ENCODE measurements at regions not wholly inside any gene's neighbourhood (a gene's known extent, or its start where the extent isn't known, plus 50 kb on each side); places are given as distances from the start of the nearest gene placed in this dataset.

DNA sequence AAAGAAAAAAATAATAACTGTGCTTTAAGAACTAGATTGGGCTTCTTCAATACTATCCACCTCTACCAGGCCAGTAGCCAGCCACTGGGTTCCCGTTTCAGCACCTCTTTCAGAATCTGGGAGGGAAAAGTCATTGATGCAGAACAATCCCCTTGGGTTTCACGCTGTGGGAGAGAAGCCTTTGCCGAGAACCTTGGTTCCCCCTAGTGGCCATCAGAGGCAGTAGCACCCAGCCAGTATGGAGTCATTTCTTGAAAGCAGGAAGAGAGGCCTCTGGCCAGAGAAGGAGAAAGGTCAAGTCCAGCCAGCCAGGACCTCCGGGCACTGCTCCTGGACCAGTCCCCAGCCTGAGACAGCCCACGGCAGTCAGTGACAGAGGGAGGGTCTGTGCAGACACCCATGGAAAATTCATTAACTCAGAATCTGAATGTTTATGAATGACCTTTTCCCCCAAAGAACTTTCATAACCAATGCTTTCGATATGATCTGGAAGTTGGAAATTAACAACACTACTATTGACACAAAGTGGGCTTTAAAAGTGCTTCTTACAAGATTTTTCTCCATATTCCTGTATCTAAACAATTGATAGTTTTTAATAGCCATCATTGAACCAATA lies 51.2 kb upstream of the CDH5 start:
- DNase-seq = peak; percentile 89

GRCh38 chr16:66311306-66311705 lies 55.2 kb upstream of the CDH5 start:
- no peak for DNase-seq

- no peak for DNase-seq
These were observed 57.2 kb upstream of the CDH5 start for GRCh38 chr16:66309215-66309807.

- no peak for DNase-seq
These were observed 58.4 kb upstream of the CDH5 start for GRCh38 chr16:66308096-66308495.

DNA sequence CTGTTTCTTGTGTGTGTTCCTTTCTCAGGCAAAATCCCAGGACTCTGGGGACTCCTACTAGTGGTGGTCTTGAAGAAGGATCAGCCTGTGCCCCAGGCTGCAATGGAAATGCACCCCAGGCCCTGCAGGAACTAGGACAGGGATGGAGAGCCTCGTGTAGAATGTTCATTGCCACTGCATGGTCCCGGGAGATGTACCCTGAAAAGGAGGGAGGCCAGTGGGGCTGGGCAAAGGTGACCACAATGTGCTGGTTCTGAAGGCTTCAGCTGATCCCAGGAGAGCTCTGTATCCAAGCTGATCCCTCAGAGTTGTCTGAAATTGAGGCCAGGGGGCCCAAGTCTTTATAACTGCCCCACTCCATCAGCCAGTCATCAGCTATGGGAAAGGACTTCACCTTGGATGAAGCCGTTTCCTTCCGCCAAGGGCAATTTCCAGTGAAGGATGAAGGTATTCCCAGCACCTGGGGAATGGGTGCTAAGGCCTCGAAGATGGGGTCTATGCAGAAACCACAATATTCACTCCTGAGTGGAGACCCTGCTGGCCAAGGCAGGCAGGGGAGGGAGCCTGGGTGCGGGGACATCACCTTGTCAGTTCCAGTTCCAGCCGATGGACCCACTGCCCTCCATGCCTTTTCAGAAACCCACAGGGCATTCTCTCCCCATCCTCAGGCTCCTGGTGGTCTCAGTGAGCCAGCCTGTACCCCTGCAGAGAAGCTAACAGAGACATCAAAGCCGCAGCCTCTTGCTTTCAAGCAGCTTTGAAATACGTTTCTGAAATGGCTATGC lies 59.9 kb upstream of the CDH5 start:
- no peak for DNase-seq

DNA sequence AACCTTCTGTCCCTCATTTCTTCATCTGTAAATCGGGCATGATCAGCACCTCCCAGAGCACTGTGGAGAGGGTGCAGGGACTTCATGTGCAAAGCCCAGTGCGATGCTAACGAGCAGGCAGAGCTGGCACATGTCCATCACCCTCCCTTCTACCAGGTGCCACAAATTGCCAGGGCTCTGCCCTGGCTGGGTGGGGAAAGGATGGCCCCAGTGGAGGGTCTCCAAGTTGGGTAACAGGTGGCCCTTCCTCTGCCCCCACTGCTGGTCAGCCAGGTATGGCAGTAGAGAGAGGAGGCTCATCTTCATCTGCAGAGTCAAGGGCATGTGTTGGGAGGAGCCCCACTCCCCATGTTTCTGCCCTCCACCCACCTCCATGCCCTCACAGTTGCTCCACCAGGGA lies 61.5 kb upstream of the CDH5 start:
- DNase-seq = peak; percentile 16

DNA sequence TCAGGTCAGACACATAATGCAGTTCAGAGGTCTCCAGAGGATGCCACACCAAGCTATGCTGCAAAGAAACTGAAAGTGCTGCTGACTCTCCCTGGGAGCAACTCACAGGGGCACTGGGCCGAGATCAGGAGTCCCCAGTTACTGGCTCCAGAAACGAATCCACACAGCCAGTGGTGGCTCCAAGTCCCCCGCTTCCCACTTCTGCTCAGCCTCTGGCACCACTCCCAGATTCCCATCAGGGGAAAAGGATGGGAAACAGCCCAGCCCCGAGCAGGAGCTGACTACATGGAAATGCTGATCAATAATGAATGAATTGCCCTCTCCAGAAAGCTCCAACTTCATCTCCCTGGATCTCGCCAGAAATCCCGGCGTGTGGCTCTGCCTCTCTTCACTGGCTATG lies 62.3 kb upstream of the CDH5 start:
- DNase-seq = peak; percentile 81

- no peak for DNase-seq
These were observed 66.0 kb upstream of the CDH5 start for GRCh38 chr16:66300501-66300900.

GRCh38 chr16:66300037-66300436 lies 66.5 kb upstream of the CDH5 start:
- no peak for DNase-seq

DNA sequence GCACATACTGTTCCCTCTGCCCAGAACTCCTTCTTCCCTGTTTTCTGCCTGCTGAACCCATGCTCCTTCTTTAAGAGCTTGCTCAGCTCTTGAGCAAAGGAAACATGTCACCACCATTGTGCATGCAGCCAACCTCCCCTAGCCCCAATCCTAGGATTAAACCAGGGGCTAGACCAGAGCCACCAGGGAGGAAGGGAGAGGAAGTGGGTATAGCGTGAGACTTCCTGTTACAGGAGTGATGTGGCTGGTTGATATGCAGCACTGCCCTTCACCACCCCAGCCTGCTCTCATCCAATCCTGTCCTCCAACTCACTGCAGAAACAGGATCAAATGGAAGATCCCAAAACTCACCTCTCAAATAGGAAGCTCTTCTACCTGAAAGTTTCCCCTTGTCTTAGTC lies 67.1 kb upstream of the CDH5 start:
- DNase-seq = no peak

DNA sequence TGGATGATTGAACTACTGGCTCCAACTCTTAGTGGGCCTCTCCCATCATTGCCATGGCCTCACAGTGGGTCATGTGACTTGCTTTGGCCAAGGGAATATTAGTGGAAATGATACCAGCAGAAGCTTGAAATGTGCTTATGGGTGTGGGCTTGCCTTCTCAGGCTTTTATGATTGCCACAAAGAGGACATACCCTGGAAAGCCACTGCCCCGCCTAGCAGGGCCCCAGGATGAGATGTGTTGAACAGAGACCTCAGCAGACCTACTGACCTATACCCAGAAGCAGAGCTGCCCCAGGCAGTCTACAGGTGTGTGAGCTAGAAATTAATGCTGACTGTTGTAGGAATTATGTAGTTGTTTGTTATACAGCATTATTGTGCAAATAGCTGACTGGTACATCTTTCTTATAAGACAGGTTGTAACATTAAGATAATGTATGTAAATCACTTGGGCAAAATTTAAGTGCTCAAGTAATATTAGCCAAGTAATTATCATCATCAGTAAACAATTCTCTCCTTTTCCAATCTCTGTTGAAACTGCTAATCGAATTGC lies 67.8 kb upstream of the CDH5 start:
- DNase-seq = no peak

GRCh38 chr16:66298006-66298405 lies 68.5 kb upstream of the CDH5 start:
- DNase-seq = no peak

GRCh38 chr16:66296591-66296990 lies 69.9 kb upstream of the CDH5 start:
- DNase-seq = no peak

- no peak for DNase-seq
These were observed 70.5 kb upstream of the CDH5 start for GRCh38 chr16:66295761-66296546.

GRCh38 chr16:66295213-66295612 lies 71.3 kb upstream of the CDH5 start:
- no peak for DNase-seq

DNA sequence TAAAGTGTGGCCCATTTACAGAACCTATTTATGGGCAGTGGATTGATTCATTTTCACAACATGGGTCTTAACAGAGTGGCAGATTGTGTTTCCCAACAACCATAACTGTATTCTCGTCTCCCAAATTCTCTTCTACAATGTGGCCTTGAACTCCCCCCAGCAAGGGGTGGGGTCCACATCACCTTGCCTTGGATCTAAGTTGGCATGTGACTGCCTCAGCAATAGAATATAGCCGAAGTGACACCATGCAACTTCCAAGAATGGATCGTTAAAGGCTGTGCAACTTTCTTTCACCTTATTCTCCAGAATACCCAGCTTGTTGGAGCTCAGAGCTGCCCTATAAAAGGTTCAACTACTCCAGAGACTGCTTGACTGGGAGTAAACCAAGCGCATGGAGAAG lies 72.0 kb upstream of the CDH5 start:
- no peak for DNase-seq

- no peak for DNase-seq
These were observed 72.6 kb upstream of the CDH5 start for GRCh38 chr16:66293932-66294331.

DNA sequence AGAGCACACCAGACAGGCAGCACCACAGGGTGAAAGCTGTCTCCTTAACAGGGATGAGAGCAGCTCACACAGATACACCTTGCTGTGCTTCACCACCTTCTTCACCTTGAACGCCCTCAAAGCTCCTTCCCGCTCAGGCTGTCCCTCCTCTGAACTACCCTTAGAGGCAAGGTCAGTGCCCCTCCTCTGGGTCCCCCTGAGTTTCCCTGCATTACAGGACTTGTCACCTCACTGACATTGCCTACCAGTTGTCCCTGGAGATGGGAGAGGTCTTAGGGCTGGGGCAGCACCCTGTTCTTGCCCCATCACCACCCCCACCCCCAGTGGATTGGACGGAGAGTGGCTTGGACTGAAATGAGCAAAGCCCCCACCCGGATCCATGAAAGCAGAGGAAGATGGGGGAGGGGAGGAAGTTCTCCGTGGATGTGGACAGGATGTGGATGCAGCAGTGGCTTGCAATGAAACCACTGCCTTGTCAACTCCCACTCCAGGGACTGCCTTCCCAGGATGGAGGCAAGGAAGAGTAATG lies 73.2 kb upstream of the CDH5 start:
- DNase-seq = no peak

DNA sequence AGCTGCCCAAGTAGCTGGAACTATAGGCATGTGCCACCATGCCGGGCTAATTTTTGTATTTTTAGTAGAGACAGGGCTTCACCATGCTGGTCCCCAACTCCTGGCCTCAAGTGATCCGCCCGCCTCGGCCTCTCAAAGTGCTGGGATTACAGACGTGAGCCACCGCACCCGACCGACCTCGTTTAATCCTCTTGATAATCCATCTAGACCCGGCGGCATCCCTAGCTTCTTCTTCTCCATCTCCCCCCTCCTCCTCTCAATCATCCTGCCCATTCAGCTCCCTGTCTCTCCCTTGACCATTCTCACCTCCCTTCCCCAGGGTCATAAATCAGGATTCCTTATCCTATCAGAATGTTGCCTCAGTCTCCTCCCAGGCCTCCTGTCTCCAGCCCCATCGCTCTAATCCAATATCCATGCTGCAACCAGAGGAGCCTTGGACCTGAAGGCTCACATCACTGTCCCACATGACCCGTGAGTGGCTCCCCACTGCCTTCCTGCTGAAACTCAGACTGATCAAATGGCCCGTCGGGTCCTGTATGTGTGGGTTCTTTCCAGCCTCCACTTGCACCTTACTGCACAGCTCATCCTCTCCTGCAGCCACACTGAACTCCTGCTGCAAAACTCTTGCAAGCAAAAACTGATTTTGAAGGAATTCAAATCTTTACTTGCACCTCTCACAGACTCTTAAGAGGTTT lies 74.1 kb upstream of the CDH5 start:
- no peak for DNase-seq

- no peak for DNase-seq
These were observed 74.7 kb upstream of the CDH5 start for GRCh38 chr16:66291833-66292232.

DNA sequence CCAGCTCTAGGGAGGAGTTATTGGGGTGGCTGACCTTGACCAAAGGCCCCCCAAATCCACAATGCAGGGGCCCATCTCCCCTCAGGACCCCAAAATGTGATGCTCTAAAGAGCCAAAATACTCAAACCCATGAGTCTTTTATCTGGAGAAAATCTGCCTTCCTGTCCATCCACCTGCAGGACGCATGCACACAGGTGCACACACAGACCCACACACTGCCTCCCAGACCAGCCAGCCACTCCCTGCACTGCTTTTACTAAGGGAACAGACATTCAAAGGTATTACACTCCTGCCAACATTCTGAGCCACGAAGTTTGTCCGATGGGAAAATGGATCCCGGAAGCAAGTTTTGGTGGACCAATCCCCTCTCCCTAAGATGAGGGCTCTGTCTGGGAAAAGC lies 76.1 kb upstream of the CDH5 start:
- DNase-seq = no peak

GRCh38 chr16:66289986-66290385 lies 76.5 kb upstream of the CDH5 start:
- DNase-seq = no peak

Data from NCI-H1092 treated with DMSO at 0.1 percent for 48 hours (cell line).